Hepatocyte (in vitro differentiated cells): ENCODE measurements at regions not wholly inside any gene's neighbourhood (a gene's known extent, or its start where the extent isn't known, plus 50 kb on each side); places are given as distances from the start of the nearest gene placed in this dataset.

Source experiments
- DNase-seq: peaks from one replicate; pipeline ENCODE4 v3.0.0-alpha.2; 2016; ENCODE audit warnings: low spot score
- H2AFZ ChIP-seq: fragments of 200-600 bp; sonication (generic); 2 replicates; pipeline ENCODE4 v1.6.0; 2016; ENCODE audit warnings: antibody characterized with exemption, mild to moderate bottlenecking
- H3K27ac ChIP-seq: fragments of 200-600 bp; sonication (generic); 2 replicates; pipeline ENCODE4 v1.5.1; 2016; ENCODE audit warnings: mild to moderate bottlenecking
- H3K27me3 ChIP-seq: fragments of 200-600 bp; sonication (generic); 2 replicates; pipeline ENCODE4 v1.6.1; 2016
- H3K36me3 ChIP-seq: fragments of 200-600 bp; sonication (generic); replicated peaks from 2 replicates; pipeline ENCODE4 v1.5.1; 2016; ENCODE audit warnings: low read depth; ENCODE audit not compliant: insufficient read depth
- H3K4me1 ChIP-seq: fragments of 200-600 bp; sonication (generic); 2 replicates; pipeline ENCODE4 v1.5.1; 2016; ENCODE audit warnings: mild to moderate bottlenecking, moderate library complexity; ENCODE audit not compliant: insufficient read depth
- H3K4me2 ChIP-seq: fragments of 200-600 bp; sonication (generic); 2 replicates; pipeline ENCODE4 v1.6.0; 2016
- H3K4me3 ChIP-seq: fragments of 200-600 bp; sonication (generic); 2 replicates; pipeline ENCODE4 v1.5.1; 2016; ENCODE audit warnings: mild to moderate bottlenecking
- H3K79me2 ChIP-seq: fragments of 200-600 bp; sonication (generic); 2 replicates; pipeline ENCODE4 v1.6.0; 2017; ENCODE audit warnings: mild to moderate bottlenecking
- H3K9me2 ChIP-seq: fragments of 200-600 bp; sonication (generic); replicated peaks from 2 replicates; pipeline ENCODE4 v1.6.0; 2017; ENCODE audit warnings: mild to moderate bottlenecking; ENCODE audit not compliant: insufficient read depth
- H3K9me3 ChIP-seq: fragments of 200-600 bp; sonication (generic); 2 replicates; pipeline ENCODE4 v1.5.1; 2016; ENCODE audit warnings: low read depth, mild to moderate bottlenecking
- H4K20me1 ChIP-seq: fragments of 200-600 bp; sonication (generic); 2 replicates; pipeline ENCODE4 v1.6.0; 2016; ENCODE audit warnings: mild to moderate bottlenecking; ENCODE audit not compliant: insufficient read depth, poor library complexity, severe bottlenecking
- CTCF ChIP-seq: fragments of 200-600 bp; sonication (generic); IDR thresholded peaks from 2 replicates; pipeline ENCODE4 v1.5.1; 2016; ENCODE audit warnings: antibody characterized with exemption, mild to moderate bottlenecking; ENCODE audit not compliant: poor library complexity
- EZH2 ChIP-seq: fragments of 200-600 bp; sonication (generic); IDR thresholded peaks from 2 replicates; pipeline ENCODE4 v1.6.1; 2016; ENCODE audit warnings: antibody characterized with exemption, mild to moderate bottlenecking, borderline replicate concordance
- EZH2phosphoT487 ChIP-seq: fragments of 200-600 bp; sonication (generic); IDR thresholded peaks from one replicate; pipeline ENCODE4 v1.6.1; 2018; ENCODE audit warnings: antibody characterized with exemption, mild to moderate bottlenecking, low read depth, moderate library complexity; ENCODE audit not compliant: unreplicated experiment, severe bottlenecking
- WGBS: methylation state at CpG from one replicate; pipeline ENCODE4 v1.1.6; 2016; ENCODE audit warnings: low lambda C conversion rate; ENCODE audit errors: missing lambda C conversion rate; 5-methylcytosine and 5-hydroxymethylcytosine counted together

GRCh38 chr6:16925461-16925860 lies 164.2 kb upstream of the ATXN1 start:
- no peak overlapping the region for H3K4me2 ChIP-seq
- no peaks in the 10 kb centered on the region for H3K36me3 ChIP-seq
- no peak overlapping the region for H3K4me3 ChIP-seq
- H2AFZ ChIP-seq, result no peak overlapping the region
- H3K9me2 ChIP-seq, result no peaks in the 10 kb centered on the region
- no peaks in the 10 kb centered on the region for H3K79me2 ChIP-seq
- DNase-seq, result no peak
- TF ChIP-seq EZH2phosphoT487, result no peak
- H3K27ac ChIP-seq, result no peak overlapping the region
- H3K27me3 ChIP-seq, result no peaks in the 10 kb centered on the region
- H4K20me1 ChIP-seq, result no peaks in the 10 kb centered on the region
- WGBS, result 86% methylated on average over 4 of the region's 4 CpGs
- no peaks in the 10 kb centered on the region for H3K4me1 ChIP-seq
- H3K9me3 ChIP-seq, result no peaks in the 10 kb centered on the region

DNA sequence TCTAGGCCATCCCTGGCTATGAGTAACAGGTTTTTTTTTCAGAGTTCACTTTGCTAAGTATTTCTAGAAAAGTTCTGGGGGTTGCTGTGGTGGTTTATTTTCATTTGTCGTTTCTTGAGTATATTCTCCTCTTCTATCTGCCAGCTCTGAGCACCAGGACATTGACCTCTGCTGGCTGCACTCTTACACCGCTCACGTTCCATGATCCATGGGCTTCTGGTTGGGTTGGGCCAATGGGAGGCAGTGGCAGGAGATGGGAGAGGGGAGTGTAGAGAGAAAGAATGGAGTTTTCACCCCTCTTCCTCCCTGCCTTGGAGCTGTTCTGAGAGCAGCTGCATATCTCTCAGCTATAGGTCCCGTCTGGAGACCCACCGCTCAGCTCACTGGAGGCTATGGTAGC lies 161.0 kb upstream of the ATXN1 start:
- no peak for TF ChIP-seq EZH2phosphoT487
- no peak for TF ChIP-seq CTCF
- TF ChIP-seq EZH2, result no peak
- H3K27ac ChIP-seq, result no peak overlapping the region
- no peaks in the 10 kb centered on the region for H3K4me1 ChIP-seq
- H3K27me3 ChIP-seq, result no peaks in the 10 kb centered on the region
- H3K36me3 ChIP-seq, result no peaks in the 10 kb centered on the region
- no peak overlapping the region for H3K4me2 ChIP-seq
- no peak overlapping the region for H3K4me3 ChIP-seq
- H2AFZ ChIP-seq, result no peak overlapping the region
- WGBS, result 75% methylated on average over 5 of the region's 5 CpGs
- H3K79me2 ChIP-seq, result no peaks in the 10 kb centered on the region
- H4K20me1 ChIP-seq, result no peaks in the 10 kb centered on the region
- no peaks in the 10 kb centered on the region for H3K9me3 ChIP-seq
- DNase-seq, result no peak
- no peaks in the 10 kb centered on the region for H3K9me2 ChIP-seq

DNA sequence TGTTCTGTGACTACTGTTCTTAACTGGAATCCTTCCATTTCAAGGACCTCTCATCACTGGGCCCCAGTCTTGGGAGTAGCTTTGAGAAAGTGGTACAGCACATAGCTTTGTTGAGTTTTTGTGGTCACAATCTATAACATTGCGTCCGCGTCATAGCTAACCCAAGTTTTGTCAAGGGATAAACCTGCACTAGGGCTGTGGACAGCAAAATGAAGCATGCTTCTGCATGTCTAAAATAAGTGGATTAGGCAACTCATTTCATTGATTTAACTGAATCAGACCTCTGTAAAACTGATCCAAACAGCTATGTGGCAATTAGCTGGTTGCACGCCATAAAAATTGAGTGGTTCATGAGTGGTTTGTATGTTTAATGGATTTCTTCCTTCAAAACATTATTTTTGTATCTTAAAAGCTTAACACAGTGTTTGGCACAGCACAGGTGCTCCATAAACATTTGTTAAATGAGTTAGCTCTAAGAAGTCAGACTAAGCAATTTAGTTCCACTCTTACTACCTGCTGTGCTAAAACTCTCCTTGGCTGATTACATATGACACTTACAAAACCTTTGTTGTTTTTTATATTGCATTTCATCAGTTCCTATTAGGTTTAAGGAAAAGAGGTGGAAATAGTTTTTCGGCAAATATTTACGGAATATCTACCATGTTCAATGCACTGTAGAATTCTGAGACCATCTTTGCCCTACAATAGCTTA lies 160.3 kb upstream of the ATXN1 start:
- WGBS, result 79% methylated on average over 6 of the region's 6 CpGs
- Histone ChIP-seq H3K36me3 (no peaks in the 10 kb centered on the region), H3K27ac (no peak overlapping the region), H3K9me2 (no peaks in the 10 kb centered on the region), H3K4me1 (no peaks in the 10 kb centered on the region), H3K4me3 (no peak overlapping the region), H3K27me3 (no peaks in the 10 kb centered on the region), H2AFZ (no peak overlapping the region), H3K79me2 (no peaks in the 10 kb centered on the region), H3K9me3 (no peaks in the 10 kb centered on the region), H3K4me2 (no peak overlapping the region), H4K20me1 (no peaks in the 10 kb centered on the region)
- no peak for DNase-seq
- TF ChIP-seq EZH2phosphoT487, result no peak
- no peak for TF ChIP-seq CTCF
- TF ChIP-seq EZH2, result no peak

GRCh38 chr6:16918586-16918985 lies 157.3 kb upstream of the ATXN1 start:
- Histone ChIP-seq H3K9me3 (no peaks in the 10 kb centered on the region), H2AFZ (no peak overlapping the region), H3K4me3 (no peak overlapping the region), H3K79me2 (no peaks in the 10 kb centered on the region), H3K4me2 (no peak overlapping the region), H3K27ac (no peak overlapping the region), H3K36me3 (no peaks in the 10 kb centered on the region), H3K27me3 (no peaks in the 10 kb centered on the region), H4K20me1 (no peaks in the 10 kb centered on the region), H3K9me2 (no peaks in the 10 kb centered on the region), H3K4me1 (no peaks in the 10 kb centered on the region)
- DNase-seq, result no peak
- no peak for TF ChIP-seq EZH2
- TF ChIP-seq CTCF, result no peak
- TF ChIP-seq EZH2phosphoT487, result no peak
- WGBS, result 78% methylated on average over 10 of the region's 10 CpGs
